Pancreas (tissue), 10 donors: ENCODE measurements at regions not wholly inside any gene's neighbourhood (a gene's known extent, or its start where the extent isn't known, plus 50 kb on each side); places are given as distances from the start of the nearest gene placed in this dataset.

Experiments used
- ATAC-seq, 4 donors: fragments of 200-7000 bp; cut with Tn5 transposase; one replicate each; pipeline versions ENCODE4 v1.8.0 to v1.9.1; 2020; ENCODE audit warnings: mild to moderate bottlenecking in 4 of 4, moderate library complexity in 4 of 4
- DNase-seq, 6 donors: peaks; one replicate each; pipeline ENCODE4 v3.0.0-alpha.2; 2020
- FAIRE-seq: peaks from 2 replicates; lab custom pipeline; 2012; peaks lifted over from hg19 to GRCh38; lab: Jason Lieb, UNC
- H3K27ac ChIP-seq, 4 donors: fragments of 200-600 bp; sonication (generic); 1 replicate in 3 of 4; 2 replicates in 1 of 4; pipeline versions ENCODE4 v1.5.0 to v1.8.0; 2020
- H3K27me3 ChIP-seq, 4 donors: fragments of 200-600 bp; one replicate each; pipeline ENCODE4 v1.8.0; 2021
- H3K36me3 ChIP-seq, 3 donors: fragments of 200-600 bp; sonication (generic) in 1 of 3; one replicate each; pipeline versions ENCODE4 v1.5.0 to v1.8.0; 2020 to 2021
- H3K4me1 ChIP-seq, 3 donors: fragments of 200-600 bp; one replicate each; pipeline ENCODE4 v1.8.0; 2021
- H3K4me3 ChIP-seq, 4 donors: fragments of 200-600 bp; sonication (generic) in 2 of 4; one replicate each; pipeline versions ENCODE4 v1.5.0 to v1.8.0; 2020 to 2021
- H3K9me3 ChIP-seq, 4 donors: fragments of 200-600 bp; one replicate each; pipeline ENCODE4 v1.8.0; 2021
- WGBS, 2 donors: extraction: QIAGEN DNeasy Blood & Tissue Kit; methylation state at CpG; one replicate each; pipeline ENCODE4 v1.1.7; 2013; 5-methylcytosine and 5-hydroxymethylcytosine counted together
- intact Hi-C, 3 donors: fragments of 100-400 bp; cut with DNase I; formaldehyde crosslinking; loops; one replicate each; pipeline versions ENCODE4 v1.11.1 to v1.14.2; 2022
- TF ChIP-seq, protein P1 (sequence below), 4 donors: fragments of 200-600 bp; sonication (generic) in 3 of 4; IDR thresholded peaks; one replicate each; pipeline versions ENCODE4 v1.5.0 to v1.8.0; 2021; ENCODE audit warnings: antibody characterized with exemption in 4 of 4
- donor health status: healthy with polysubstance abuse.
- donor health status: DM: no; HTN: no; CAD: no; lungs with moderate emphysema.
- donor health status: DM: no; HTN: no; CAD: no.
- donor health status: control.
- donor health status: control.
- donor health status: Bipolar disorder and iron deficiency.
- donor health status: DM: yes; HTN: yes; CAD: no.
- donor health status: DM: no; HTN: no; CAD: no.
- donor health status: DM: no; HTN: no; CAD: no.
- donor health status: DM: yes; HTN: yes; CAD: no.

- H3K27ac ChIP-seq, result no peak overlapping the region
- H3K36me3 ChIP-seq, result no peaks in the 10 kb centered on the region
- TF ChIP-seq, protein P1, sequence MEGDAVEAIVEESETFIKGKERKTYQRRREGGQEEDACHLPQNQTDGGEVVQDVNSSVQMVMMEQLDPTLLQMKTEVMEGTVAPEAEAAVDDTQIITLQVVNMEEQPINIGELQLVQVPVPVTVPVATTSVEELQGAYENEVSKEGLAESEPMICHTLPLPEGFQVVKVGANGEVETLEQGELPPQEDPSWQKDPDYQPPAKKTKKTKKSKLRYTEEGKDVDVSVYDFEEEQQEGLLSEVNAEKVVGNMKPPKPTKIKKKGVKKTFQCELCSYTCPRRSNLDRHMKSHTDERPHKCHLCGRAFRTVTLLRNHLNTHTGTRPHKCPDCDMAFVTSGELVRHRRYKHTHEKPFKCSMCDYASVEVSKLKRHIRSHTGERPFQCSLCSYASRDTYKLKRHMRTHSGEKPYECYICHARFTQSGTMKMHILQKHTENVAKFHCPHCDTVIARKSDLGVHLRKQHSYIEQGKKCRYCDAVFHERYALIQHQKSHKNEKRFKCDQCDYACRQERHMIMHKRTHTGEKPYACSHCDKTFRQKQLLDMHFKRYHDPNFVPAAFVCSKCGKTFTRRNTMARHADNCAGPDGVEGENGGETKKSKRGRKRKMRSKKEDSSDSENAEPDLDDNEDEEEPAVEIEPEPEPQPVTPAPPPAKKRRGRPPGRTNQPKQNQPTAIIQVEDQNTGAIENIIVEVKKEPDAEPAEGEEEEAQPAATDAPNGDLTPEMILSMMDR (IDR thresholded peaks at IDR 0.05), result no peak
- no peak for ATAC-seq
- intact Hi-C loops, result no loop called here
- H3K4me3 ChIP-seq, result no peak overlapping the region
- H3K4me1 ChIP-seq, result no peaks in the 10 kb centered on the region
- 65 to 80% methylated on average over 1 of the region's 1 CpG for WGBS, 2 donors
- no peak for DNase-seq
- H3K9me3 ChIP-seq, result no peaks in the 10 kb centered on the region
- FAIRE-seq, result no peak
- no peaks in the 10 kb centered on the region for H3K27me3 ChIP-seq
Observed at GRCh38 chr7:41855798-41856197, 152.9 kb upstream of the INHBA start.

DNA sequence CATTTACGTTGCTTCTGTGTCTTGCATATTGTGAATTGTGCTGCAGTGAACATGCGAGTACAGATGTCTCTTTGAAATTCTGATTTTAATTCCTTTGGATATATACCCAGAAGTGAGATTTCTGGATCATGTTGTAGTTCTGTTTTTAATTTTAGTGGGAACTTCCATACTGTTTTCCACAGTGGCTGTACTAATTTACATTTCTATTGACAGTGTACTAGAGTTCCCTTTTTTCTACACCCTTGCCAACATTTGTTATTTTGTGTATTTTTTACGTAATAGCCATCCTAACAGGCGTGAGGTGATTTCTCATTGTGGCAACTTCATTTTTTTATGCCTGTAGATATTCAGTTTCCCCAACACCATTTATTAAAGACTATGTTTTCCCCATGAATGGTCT, 144.7 kb upstream of the INHBA start:
- intact Hi-C loops, result no loop called here
- Histone ChIP-seq H3K36me3 (no peaks in the 10 kb centered on the region), H3K9me3 (no peaks in the 10 kb centered on the region), H3K4me1 (no peaks in the 10 kb centered on the region), H3K27me3 (no peaks in the 10 kb centered on the region), H3K27ac (no peak overlapping the region), H3K4me3 (no peak overlapping the region)
- TF ChIP-seq, protein P1 (IDR thresholded peaks at IDR 0.05), result no peak
- ATAC-seq, result no peak
- WGBS, 2 donors, result 58 to 73% methylated on average over 4 of the region's 4 CpGs
- DNase-seq, result no peak
- no peak for FAIRE-seq

DNA sequence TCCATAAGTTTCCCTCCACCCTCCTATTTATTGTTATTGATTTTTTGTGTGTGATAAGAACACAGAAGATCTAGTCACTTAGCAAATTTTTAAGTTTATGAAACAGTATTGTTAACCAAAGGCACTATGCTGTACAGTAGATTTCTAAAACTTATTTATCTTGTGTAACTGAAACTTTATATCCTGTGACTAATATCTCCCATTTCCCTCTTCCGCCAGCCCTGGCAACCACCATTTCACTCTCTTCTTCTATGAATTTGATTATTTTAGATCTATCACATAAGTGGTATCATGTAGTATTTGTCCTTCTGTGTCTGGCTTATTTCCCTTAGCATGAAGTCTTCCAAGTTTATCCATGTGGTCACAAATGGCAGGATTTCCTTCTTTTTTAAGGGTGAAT, 144.3 kb upstream of the INHBA start:
- ATAC-seq (no peak), DNase-seq (no peak), FAIRE-seq (no peak)
- intact Hi-C loops, result no loop called here
- Histone ChIP-seq H3K4me3 (no peak overlapping the region), H3K27ac (no peak overlapping the region), H3K27me3 (no peaks in the 10 kb centered on the region), H3K9me3 (no peaks in the 10 kb centered on the region), H3K4me1 (no peaks in the 10 kb centered on the region), H3K36me3 (no peaks in the 10 kb centered on the region)
- TF ChIP-seq, protein P1 (IDR thresholded peaks at IDR 0.05), result no peak
- 84 to 86% methylated on average over 1 of the region's 1 CpG for WGBS, 2 donors

DNA sequence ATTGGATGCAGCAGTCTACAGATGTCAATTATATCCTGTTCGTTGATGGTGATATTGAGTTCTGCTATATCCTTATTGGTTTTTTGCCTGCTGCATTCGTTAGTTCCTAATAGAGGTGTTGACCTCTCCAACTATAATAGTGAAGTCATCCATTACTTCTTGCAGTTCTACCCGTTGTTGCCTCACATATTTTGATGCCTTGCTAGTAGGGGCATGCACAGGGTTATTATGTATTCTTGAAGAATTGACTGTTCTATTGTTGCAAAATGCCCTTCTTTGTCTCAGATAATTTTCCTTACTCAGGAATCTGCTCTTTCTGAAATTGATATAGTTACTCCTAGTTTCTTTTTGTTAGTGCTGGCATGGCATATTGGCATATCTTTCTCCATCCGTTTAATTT, 140.1 kb upstream of the INHBA start:
- DNase-seq (no peak), ATAC-seq (no peak), FAIRE-seq (no peak)
- H3K4me3 ChIP-seq, result no peak overlapping the region
- TF ChIP-seq, protein P1 (IDR thresholded peaks at IDR 0.05), result no peak
- H3K9me3 ChIP-seq, result no peaks in the 10 kb centered on the region
- no peaks in the 10 kb centered on the region for H3K36me3 ChIP-seq
- 56 to 73% methylated on average over 4 of the region's 4 CpGs for WGBS, 2 donors
- no peak overlapping the region for H3K27ac ChIP-seq
- H3K27me3 ChIP-seq, result no peaks in the 10 kb centered on the region
- intact Hi-C loops, result no loop called here
- no peaks in the 10 kb centered on the region for H3K4me1 ChIP-seq

DNA sequence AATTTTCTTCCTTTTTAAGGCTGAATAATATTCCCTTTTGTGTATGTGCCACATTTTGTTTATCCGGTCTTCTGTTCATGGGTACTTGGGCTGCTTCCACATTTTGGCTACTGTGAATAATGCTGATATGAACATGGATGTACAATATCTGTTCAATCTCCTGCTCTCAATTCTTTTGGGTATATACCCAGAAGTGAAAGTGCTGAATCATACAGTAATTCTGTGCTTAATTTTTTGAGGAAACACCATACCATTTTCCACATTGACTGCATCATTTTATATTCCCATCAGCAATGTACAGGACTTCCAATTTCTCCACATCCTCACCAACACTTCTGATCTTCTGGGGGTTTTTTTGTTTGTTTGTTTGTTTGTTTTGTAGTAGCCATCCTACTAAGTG, 135.0 kb upstream of the INHBA start:
- no peaks in the 10 kb centered on the region for H3K9me3 ChIP-seq
- WGBS, 2 donors, result 73 to 78% methylated on average over 1 of the region's 1 CpG

More for the DNA sequence above, 135.0 kb upstream of the INHBA start:
- intact Hi-C loops, result no loop called here
- DNase-seq (no peak), FAIRE-seq (no peak), ATAC-seq (no peak)
- Histone ChIP-seq H3K36me3 (no peaks in the 10 kb centered on the region), H3K27me3 (no peaks in the 10 kb centered on the region), H3K4me1 (no peaks in the 10 kb centered on the region), H3K27ac (no peak overlapping the region), H3K4me3 (no peak overlapping the region)
- TF ChIP-seq, protein P1 (IDR thresholded peaks at IDR 0.05), result no peak
